SK-N-SH (cell line): ENCODE measurements at regions not wholly inside any gene's neighbourhood (a gene's known extent, or its start where the extent isn't known, plus 50 kb on each side); places are given as distances from the start of the nearest gene placed in this dataset.
"Not testable (repeated sequence)": the region's sequence is repeated elsewhere in the genome, so short reads cannot be mapped to it uniquely, and the experiment has no call there.

ENCODE experiments used
- CTCF ChIA-PET: fragments of 300-600, 350-600 bp; formaldehyde crosslinking; extraction: SDS; loops from one replicate; lab custom pipeline; 2021; lab: Yijun Ruan, JAX
- POLR2A ChIA-PET: fragments of 350-600 bp; sonication (Branson Sonifier 250); formaldehyde crosslinking; extraction: SDS; loops from one replicate; lab custom pipeline; 2020; ENCODE audit warnings: antibody characterized with exemption, inconsistent platforms; lab: Yijun Ruan, JAX
- DNase-seq: peaks from one replicate; pipeline ENCODE4 v3.0.0; 2012
- H2AFZ ChIP-seq: fragments of 200-600 bp; sonication (generic); 2 replicates; pipeline ENCODE4 v1.8.1; 2016; ENCODE audit warnings: antibody characterized with exemption, mild to moderate bottlenecking, low read depth
- H3F3A ChIP-seq: fragments of 200-600 bp; sonication (generic); replicated peaks from 2 replicates; pipeline ENCODE3; 2016; ENCODE audit warnings: antibody characterized with exemption, mild to moderate bottlenecking; ENCODE audit not compliant: insufficient read depth
- H3K27ac ChIP-seq, 2 experiments: fragments of 200-500 bp in 1 of 2; fragments of 200-600 bp in 1 of 2; sonication (Bioruptor generic) in 1 of 2; sonication (generic), shearing (Covaris generic) in 1 of 2; 2 replicates each; pipeline versions ENCODE4 v1.5.1 to v1.6.1; 2014 to 2016; ENCODE audit warnings: low read depth in 2 of 2, inconsistent platforms in 1 of 2, low read length in 1 of 2, mild to moderate bottlenecking in 1 of 2, mixed read lengths in 1 of 2
- H3K27me3 ChIP-seq: fragments of 200-600 bp; sonication (generic), shearing (Covaris generic); 2 replicates; pipeline ENCODE4 v1.6.1; 2016; ENCODE audit warnings: mixed run types; ENCODE audit not compliant: insufficient read depth
- H3K36me3 ChIP-seq, 2 experiments: fragments of 200-500 bp in 1 of 2; fragments of 200-600 bp in 1 of 2; sonication (Bioruptor generic) in 1 of 2; sonication (generic) in 1 of 2; replicated peaks in 1 of 2; 2 replicates each; pipeline versions ENCODE3 to v1.5.1; 2014 to 2016; ENCODE audit warnings: low read length in 1 of 2, mild to moderate bottlenecking in 1 of 2; ENCODE audit not compliant: insufficient read depth in 2 of 2, control insufficient read depth in 1 of 2
- H3K4me1 ChIP-seq, 2 experiments: fragments of 200-500 bp in 1 of 2; fragments of 200-600 bp in 1 of 2; sonication (Bioruptor generic) in 1 of 2; sonication (generic), shearing (Covaris generic) in 1 of 2; 2 replicates each; pipeline versions ENCODE4 v1.5.1 to v1.6.1; 2014 to 2016; ENCODE audit warnings: low read depth in 1 of 2, low read length in 1 of 2, mixed run types in 1 of 2; ENCODE audit not compliant: insufficient read depth in 2 of 2, control insufficient read depth in 1 of 2
- H3K4me2 ChIP-seq: fragments of 200-600 bp; sonication (generic), shearing (Covaris generic); 2 replicates; pipeline ENCODE4 v1.6.1; 2017; ENCODE audit warnings: mixed run types
- H3K4me3 ChIP-seq, 2 experiments: fragments of 200-500 bp in 1 of 2; fragments of 200-600 bp in 1 of 2; sonication (Bioruptor generic) in 1 of 2; sonication (generic), shearing (Covaris generic) in 1 of 2; 2 replicates each; pipeline versions ENCODE4 v1.5.1 to v1.8.1; 2014 to 2016; ENCODE audit warnings: low read depth in 2 of 2, inconsistent platforms in 1 of 2, low read length in 1 of 2, mild to moderate bottlenecking in 1 of 2, mixed read lengths in 1 of 2, moderate library complexity in 1 of 2
- H3K79me2 ChIP-seq: fragments of 200-600 bp; sonication (generic); 2 replicates; pipeline ENCODE4 v1.8.1; 2017; ENCODE audit warnings: mild to moderate bottlenecking; ENCODE audit not compliant: insufficient read depth
- H3K9ac ChIP-seq: fragments of 200-600 bp; sonication (generic); 2 replicates; pipeline ENCODE4 v1.6.1; 2017; ENCODE audit warnings: mixed run types
- H3K9me2 ChIP-seq: fragments of 200-600 bp; sonication (generic); 2 replicates; pipeline ENCODE4 v1.6.1; 2017; ENCODE audit warnings: mixed run types
- H3K9me3 ChIP-seq: fragments of 200-600 bp; sonication (generic); 2 replicates; pipeline ENCODE4 v1.6.1; 2017; ENCODE audit warnings: mixed run types, mild to moderate bottlenecking, moderate library complexity
- H4K20me1 ChIP-seq: fragments of 200-600 bp; sonication (generic); 2 replicates; pipeline ENCODE4 v1.6.1; 2017; ENCODE audit warnings: mild to moderate bottlenecking, mixed run types; ENCODE audit not compliant: insufficient read depth
- CTCF ChIP-seq: fragments of 200-600 bp; sonication (generic); IDR thresholded peaks from 2 replicates; pipeline ENCODE4 v1.6.1; 2017; ENCODE audit warnings: antibody characterized with exemption, mild to moderate bottlenecking, moderate library complexity
- ELF1 ChIP-seq: IDR thresholded peaks from 2 replicates; pipeline ENCODE4 v1.4.0; 2012
- EP300 ChIP-seq, 2 experiments: IDR thresholded peaks; 2 replicates each; pipeline versions ENCODE4 v1.4.0 to v1.6.1; 2012; ENCODE audit warnings: borderline replicate concordance in 1 of 2, low read depth in 1 of 2, low read length in 1 of 2
- EZH2phosphoT487 ChIP-seq: fragments of 200-600 bp; sonication (generic); IDR thresholded peaks from 2 replicates; pipeline ENCODE4 v1.6.1; 2017; ENCODE audit warnings: low read depth, mixed run types, mild to moderate bottlenecking, antibody characterized with exemption, moderate library complexity, borderline replicate concordance
- FOSL2 ChIP-seq: IDR thresholded peaks from 2 replicates; pipeline ENCODE4 v1.4.0; 2012; ENCODE audit warnings: low read depth, mild to moderate bottlenecking, moderate library complexity, borderline replicate concordance
- NFIC ChIP-seq: IDR thresholded peaks from 2 replicates; pipeline ENCODE4 v1.4.0; 2012; ENCODE audit warnings: borderline replicate concordance
- NRF1 ChIP-seq: IDR thresholded peaks from 2 replicates; pipeline ENCODE4 v1.6.1; 2012; ENCODE audit warnings: low read depth, mild to moderate bottlenecking, low read length
- POLR2AphosphoS5 ChIP-seq: IDR thresholded peaks from 2 replicates; pipeline ENCODE4 v1.6.1; 2012; ENCODE audit warnings: low read depth, low read length
- RFX5 ChIP-seq: IDR thresholded peaks from 2 replicates; pipeline ENCODE4 v1.6.1; 2012; ENCODE audit warnings: mild to moderate bottlenecking, improper control_type of control experiment, low read length
- RXRA ChIP-seq: IDR thresholded peaks from 2 replicates; pipeline ENCODE4 v1.4.0; 2012; ENCODE audit warnings: low read depth, mild to moderate bottlenecking, borderline replicate concordance
- SIN3A ChIP-seq: IDR thresholded peaks from 2 replicates; pipeline ENCODE4 v1.6.1; 2012; ENCODE audit warnings: low read depth, mild to moderate bottlenecking, low read length, moderate library complexity, borderline replicate concordance
- SMC3 ChIP-seq: IDR thresholded peaks from 2 replicates; pipeline ENCODE4 v1.6.1; 2012; ENCODE audit warnings: low read depth, low read length, improper control_type of control experiment
- TCF12 ChIP-seq: IDR thresholded peaks from 2 replicates; pipeline ENCODE4 v1.4.0; 2012
- TEAD4 ChIP-seq: IDR thresholded peaks from 2 replicates; pipeline ENCODE4 v1.4.0; 2012; ENCODE audit warnings: mild to moderate bottlenecking, borderline replicate concordance; ENCODE audit not compliant: insufficient read depth
- YY1 ChIP-seq: IDR thresholded peaks from 2 replicates; pipeline ENCODE4 v1.4.0; 2012; ENCODE audit warnings: low read depth, mild to moderate bottlenecking
- WGBS: methylation state at CpG from one replicate; pipeline ENCODE4 v1.1.6; 2017; ENCODE audit warnings: low lambda C conversion rate; 5-methylcytosine and 5-hydroxymethylcytosine counted together
- TF ChIP-seq, protein P1 (sequence below): fragments of 150-350 bp; IDR thresholded peaks from 2 replicates; pipeline ENCODE4 v1.6.1; 2016; ENCODE audit warnings: mild to moderate bottlenecking, low read depth, low read length
- TF ChIP-seq, protein P2 (sequence below): IDR thresholded peaks from 2 replicates; pipeline ENCODE4 v1.4.0; 2012; ENCODE audit warnings: low read depth
- TF ChIP-seq, protein P3 (sequence below): IDR thresholded peaks from 2 replicates; pipeline ENCODE4 v1.6.1; 2012; ENCODE audit warnings: mild to moderate bottlenecking, low read depth, low read length, moderate library complexity
- TF ChIP-seq, protein P4 (sequence below): IDR thresholded peaks from 2 replicates; pipeline ENCODE4; 2012

DNA sequence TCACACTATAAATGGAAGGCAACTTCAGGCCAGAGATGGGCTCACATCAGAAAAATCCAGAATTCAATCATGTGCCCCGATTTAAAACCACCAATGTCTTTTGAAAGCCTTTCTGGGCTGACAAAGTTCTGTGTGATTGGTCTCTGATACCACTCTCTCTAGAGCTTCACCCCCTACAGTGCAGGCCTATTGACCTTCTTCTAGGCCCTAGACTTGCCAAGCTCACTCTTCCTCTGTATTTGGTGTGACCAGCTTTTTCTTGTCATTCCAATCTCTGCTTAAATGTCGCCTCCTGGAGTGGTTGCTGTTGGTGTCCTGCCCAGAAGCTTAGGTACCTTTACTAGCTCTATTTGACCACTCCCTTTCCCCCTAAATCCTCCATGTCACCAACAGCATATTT is 78.7 kb downstream of the GCNT4 start (continued):
- TF ChIP-seq, protein P1, sequence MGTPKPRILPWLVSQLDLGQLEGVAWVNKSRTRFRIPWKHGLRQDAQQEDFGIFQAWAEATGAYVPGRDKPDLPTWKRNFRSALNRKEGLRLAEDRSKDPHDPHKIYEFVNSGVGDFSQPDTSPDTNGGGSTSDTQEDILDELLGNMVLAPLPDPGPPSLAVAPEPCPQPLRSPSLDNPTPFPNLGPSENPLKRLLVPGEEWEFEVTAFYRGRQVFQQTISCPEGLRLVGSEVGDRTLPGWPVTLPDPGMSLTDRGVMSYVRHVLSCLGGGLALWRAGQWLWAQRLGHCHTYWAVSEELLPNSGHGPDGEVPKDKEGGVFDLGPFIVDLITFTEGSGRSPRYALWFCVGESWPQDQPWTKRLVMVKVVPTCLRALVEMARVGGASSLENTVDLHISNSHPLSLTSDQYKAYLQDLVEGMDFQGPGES, result no peak
- TF ChIP-seq NRF1, result no peak
- no peak for TF ChIP-seq SMC3
- TF ChIP-seq, protein P2, sequence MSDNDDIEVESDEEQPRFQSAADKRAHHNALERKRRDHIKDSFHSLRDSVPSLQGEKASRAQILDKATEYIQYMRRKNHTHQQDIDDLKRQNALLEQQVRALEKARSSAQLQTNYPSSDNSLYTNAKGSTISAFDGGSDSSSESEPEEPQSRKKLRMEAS, result no peak
- TF ChIP-seq, all 33 proteins: peak for 0

GRCh38 chr5:74971947-74972460 is 80.4 kb downstream of the GCNT4 start:
- no peak for DNase-seq
- Histone ChIP-seq H3K27me3 (no peaks in the 10 kb centered on the region), H3K9me3 (no peaks in the 10 kb centered on the region), H3F3A (no peaks in the 10 kb centered on the region), H3K27ac (no peak overlapping the region), H3K4me1 (peaks cover 0 to 2% of the 10 kb centered on the region in 2 experiments; a peak in 2 of 4 replicates), H3K36me3 (no peaks in the 10 kb centered on the region), H2AFZ (no peak overlapping the region), H4K20me1 (no peaks in the 10 kb centered on the region), H3K4me3 (no peak overlapping the region), H3K4me2 (no peak overlapping the region), H3K9ac (no peak overlapping the region), H3K79me2 (no peaks in the 10 kb centered on the region), H3K9me2 (no peaks in the 10 kb centered on the region)
- TF ChIP-seq, protein P3, sequence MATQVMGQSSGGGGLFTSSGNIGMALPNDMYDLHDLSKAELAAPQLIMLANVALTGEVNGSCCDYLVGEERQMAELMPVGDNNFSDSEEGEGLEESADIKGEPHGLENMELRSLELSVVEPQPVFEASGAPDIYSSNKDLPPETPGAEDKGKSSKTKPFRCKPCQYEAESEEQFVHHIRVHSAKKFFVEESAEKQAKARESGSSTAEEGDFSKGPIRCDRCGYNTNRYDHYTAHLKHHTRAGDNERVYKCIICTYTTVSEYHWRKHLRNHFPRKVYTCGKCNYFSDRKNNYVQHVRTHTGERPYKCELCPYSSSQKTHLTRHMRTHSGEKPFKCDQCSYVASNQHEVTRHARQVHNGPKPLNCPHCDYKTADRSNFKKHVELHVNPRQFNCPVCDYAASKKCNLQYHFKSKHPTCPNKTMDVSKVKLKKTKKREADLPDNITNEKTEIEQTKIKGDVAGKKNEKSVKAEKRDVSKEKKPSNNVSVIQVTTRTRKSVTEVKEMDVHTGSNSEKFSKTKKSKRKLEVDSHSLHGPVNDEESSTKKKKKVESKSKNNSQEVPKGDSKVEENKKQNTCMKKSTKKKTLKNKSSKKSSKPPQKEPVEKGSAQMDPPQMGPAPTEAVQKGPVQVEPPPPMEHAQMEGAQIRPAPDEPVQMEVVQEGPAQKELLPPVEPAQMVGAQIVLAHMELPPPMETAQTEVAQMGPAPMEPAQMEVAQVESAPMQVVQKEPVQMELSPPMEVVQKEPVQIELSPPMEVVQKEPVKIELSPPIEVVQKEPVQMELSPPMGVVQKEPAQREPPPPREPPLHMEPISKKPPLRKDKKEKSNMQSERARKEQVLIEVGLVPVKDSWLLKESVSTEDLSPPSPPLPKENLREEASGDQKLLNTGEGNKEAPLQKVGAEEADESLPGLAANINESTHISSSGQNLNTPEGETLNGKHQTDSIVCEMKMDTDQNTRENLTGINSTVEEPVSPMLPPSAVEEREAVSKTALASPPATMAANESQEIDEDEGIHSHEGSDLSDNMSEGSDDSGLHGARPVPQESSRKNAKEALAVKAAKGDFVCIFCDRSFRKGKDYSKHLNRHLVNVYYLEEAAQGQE, result no peak
- TF ChIP-seq, protein P4, sequence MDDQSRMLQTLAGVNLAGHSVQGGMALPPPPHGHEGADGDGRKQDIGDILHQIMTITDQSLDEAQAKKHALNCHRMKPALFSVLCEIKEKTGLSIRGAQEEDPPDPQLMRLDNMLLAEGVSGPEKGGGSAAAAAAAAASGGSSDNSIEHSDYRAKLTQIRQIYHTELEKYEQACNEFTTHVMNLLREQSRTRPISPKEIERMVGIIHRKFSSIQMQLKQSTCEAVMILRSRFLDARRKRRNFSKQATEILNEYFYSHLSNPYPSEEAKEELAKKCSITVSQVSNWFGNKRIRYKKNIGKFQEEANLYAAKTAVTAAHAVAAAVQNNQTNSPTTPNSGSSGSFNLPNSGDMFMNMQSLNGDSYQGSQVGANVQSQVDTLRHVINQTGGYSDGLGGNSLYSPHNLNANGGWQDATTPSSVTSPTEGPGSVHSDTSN, result no peak
- TF ChIP-seq SIN3A (no peak), RFX5 (no peak), CTCF (no peak), NFIC (no peak), POLR2AphosphoS5 (no peak), ELF1 (no peak), TCF12 (no peak), RXRA (no peak), FOSL2 (no peak), YY1 (no peak), NRF1 (no peak), EZH2phosphoT487 (no peak), TEAD4 (no peak), EP300 (IDR thresholded peaks at IDR 0.05; ENCODE audit: borderline replicate concordance in 1 of 2, low read depth in 1 of 2, low read length in 1 of 2) (no peak)
- 63% methylated on average over 3 of the region's 3 CpGs for WGBS
- ChIA-PET POLR2A (no interaction called here), CTCF (no interaction called here)

GRCh38 chr5:74970891-74971290 is 81.5 kb downstream of the GCNT4 start:
- H3K4me3 ChIP-seq, H3K4me2 ChIP-seq, H3K27ac ChIP-seq, POLR2A ChIA-PET, H4K20me1 ChIP-seq, H3K36me3 ChIP-seq, H2AFZ ChIP-seq, H3K9me2 ChIP-seq, CTCF ChIA-PET, H3K9ac ChIP-seq, H3K4me1 ChIP-seq, H3K27me3 ChIP-seq, H3K9me3 ChIP-seq, DNase-seq, H3F3A ChIP-seq, H3K79me2 ChIP-seq: not testable (repeated sequence)
- 56% methylated on average over 8 of the region's 8 CpGs for WGBS
